ENCODE measurements at regions not wholly inside any gene's neighbourhood (a gene's known extent, or its start where the extent isn't known, plus 50 kb on each side); places are given as distances from the start of the nearest gene placed in this dataset.

DNA sequence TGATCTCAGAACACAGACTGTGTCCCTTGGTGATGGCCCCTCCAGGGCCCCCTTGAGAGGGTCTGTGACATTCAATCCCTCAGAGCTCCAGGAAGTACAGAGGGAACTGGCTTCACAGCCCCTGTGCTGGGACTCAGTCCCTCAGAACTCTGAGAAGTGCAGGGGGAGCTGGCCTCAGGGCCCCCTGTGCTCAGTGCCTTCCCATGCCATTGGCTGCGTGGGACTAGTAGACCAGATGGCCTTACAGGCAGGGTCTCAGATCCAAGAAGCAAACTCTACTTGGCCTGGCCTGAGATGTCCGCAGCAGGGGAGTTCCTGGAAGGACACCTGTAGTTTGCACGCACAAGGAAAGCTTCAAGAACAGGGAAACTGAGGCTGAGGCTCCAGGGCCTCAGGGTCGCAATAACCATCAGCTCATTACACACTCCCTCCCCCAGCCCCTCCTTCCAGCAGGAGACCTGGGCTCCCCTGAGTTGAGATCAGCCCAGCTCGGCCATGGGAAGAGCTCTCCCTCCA lies 138.4 kb downstream of the BRD1 start:
- no peak for DNase-seq (ENCODE audit: low spot score)
- TF ChIP-seq, protein P1, sequence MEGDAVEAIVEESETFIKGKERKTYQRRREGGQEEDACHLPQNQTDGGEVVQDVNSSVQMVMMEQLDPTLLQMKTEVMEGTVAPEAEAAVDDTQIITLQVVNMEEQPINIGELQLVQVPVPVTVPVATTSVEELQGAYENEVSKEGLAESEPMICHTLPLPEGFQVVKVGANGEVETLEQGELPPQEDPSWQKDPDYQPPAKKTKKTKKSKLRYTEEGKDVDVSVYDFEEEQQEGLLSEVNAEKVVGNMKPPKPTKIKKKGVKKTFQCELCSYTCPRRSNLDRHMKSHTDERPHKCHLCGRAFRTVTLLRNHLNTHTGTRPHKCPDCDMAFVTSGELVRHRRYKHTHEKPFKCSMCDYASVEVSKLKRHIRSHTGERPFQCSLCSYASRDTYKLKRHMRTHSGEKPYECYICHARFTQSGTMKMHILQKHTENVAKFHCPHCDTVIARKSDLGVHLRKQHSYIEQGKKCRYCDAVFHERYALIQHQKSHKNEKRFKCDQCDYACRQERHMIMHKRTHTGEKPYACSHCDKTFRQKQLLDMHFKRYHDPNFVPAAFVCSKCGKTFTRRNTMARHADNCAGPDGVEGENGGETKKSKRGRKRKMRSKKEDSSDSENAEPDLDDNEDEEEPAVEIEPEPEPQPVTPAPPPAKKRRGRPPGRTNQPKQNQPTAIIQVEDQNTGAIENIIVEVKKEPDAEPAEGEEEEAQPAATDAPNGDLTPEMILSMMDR (IDR thresholded peaks at IDR 0.05; ENCODE audit: extremely low read depth, missing control alignments): no peak

DNA sequence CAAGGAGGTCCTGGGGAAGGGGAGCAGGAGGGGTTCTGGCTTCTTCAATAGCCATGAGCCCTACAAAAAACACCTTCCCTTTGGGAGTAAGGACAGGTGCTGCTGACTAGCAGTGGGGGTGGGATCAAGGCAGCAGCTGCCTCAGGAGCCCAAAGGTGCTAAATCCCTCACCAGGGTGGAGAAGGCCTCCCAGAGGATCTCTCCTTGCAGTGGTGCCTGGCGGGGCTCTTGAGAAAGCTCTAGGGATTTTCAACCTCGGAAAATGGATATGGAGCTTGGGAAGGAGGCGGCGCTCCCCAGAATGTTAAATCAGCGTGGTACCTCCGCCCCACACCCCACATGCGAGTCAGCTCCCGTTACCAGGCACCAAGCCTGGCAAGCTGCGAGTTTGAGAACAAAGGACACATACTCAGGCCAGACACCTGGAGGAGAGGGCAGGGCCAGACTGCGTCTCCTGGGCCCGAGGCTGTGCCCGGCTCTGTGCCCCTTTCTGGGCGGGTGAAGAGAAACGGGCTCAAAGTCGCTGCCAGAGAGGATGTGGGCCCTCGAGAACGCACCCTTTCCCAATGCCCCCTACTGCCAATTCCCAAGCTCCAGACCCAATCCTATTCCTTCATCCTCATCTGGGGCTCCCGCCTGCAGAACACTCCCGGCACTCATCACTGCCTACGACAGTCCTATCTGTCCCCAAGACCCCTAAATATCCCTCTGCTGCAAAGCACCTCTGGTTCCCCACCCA lies 139.0 kb downstream of the BRD1 start:
- DNase-seq (ENCODE audit: low spot score): no peak

DNA sequence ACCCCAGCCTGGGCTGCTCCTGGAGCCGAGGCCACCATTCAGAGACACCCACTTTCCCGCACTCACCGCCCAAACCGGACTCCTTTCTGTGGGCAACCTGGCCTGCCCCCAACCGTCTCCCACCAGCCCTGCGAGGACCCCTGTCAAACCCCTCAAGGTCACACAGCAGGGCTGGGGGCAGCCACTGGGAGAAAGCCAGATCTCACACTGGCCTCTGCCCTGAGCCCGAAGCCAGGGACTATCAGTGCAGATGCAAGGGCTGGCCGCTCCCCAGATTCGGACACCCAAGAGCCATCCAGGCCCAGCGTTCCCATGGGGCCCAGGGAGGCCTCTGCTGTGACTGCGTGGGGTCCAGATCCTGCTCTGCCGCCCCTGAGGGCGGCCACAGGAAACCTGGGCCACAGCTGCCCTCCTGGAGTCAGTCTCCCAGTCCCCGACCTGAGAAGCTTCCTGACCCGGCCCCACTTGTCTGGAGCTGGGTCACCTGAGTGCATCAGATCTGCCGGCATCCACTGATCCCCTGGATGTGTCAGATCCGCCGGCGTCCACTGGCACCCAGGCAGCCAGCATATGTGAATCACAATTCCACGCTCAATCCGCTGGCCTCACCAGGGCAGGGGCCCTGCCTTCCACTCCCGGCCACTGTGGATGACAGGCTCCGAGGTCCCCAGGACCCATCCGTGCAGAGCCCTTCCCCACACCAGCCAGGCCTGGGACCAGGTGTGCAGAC lies 139.7 kb downstream of the BRD1 start:
- DNase-seq (ENCODE audit: low spot score): no peak
- TF ChIP-seq, protein P1 (IDR thresholded peaks at IDR 0.05; ENCODE audit: extremely low read depth, missing control alignments): no peak

More for the DNA sequence above, 139.0 kb downstream of the BRD1 start:
- TF ChIP-seq, protein P1 (IDR thresholded peaks at IDR 0.05; ENCODE audit: extremely low read depth, missing control alignments): no peak

DNA sequence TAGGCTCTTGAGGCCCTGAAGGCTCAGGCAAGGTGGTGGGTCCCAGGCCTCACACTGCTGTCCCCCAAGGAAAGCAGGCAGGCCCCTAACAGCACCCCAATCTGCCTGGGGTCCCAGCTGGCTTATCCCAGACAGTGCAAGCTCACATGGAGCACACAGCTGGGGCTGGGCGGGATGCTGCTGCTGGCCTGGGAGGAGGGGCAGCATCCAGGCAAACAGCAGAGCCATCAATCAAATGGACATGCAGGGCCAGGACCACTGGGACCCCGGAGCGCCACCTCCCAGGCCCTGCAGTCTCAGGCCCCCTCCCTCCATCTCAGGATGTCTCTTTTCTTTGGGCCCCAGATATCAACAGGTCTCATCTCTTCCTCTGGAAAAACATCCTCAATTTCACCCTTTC lies 140.3 kb downstream of the BRD1 start:
- TF ChIP-seq, protein P1 (IDR thresholded peaks at IDR 0.05; ENCODE audit: extremely low read depth, missing control alignments): no peak

DNA sequence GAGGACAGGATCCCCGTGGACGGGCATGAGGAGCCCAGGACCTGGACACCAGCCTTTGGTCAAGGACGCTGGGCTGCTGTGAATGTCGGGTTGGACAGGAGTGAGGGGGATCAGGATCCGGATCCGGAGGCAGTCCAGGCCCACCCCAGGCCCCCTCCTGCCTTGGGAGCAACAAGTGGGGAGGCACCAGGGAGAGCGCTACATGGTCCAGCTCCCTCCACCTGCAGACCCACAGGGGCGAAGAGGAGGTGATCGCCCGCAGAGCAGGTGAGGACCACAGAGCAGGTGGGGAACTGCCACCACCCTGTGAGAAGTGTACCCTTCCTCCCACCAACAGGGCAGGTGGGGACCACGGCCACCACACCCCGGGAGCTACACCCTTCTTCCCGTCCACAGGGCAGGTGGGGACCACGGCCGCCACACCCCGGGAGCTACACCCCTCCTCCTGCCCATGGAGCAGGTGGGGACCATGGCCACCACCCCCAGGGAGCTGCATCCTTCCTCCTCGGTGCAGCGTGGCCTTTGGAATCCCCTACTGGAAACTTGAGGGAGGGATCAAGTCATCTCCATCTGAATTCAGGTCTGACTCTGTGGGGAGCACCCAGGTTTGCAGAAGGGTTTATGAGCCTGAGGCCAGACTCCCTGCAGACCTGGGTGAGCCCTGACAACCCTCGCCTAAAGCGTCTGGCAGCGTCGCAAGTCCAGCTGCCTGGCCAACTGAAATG lies 141.0 kb downstream of the BRD1 start:
- DNase-seq (ENCODE audit: low spot score): no peak
- TF ChIP-seq, protein P1 (IDR thresholded peaks at IDR 0.05; ENCODE audit: extremely low read depth, missing control alignments): no peak

More for the DNA sequence above, 140.3 kb downstream of the BRD1 start:
- no peak for DNase-seq (ENCODE audit: low spot score)

DNA sequence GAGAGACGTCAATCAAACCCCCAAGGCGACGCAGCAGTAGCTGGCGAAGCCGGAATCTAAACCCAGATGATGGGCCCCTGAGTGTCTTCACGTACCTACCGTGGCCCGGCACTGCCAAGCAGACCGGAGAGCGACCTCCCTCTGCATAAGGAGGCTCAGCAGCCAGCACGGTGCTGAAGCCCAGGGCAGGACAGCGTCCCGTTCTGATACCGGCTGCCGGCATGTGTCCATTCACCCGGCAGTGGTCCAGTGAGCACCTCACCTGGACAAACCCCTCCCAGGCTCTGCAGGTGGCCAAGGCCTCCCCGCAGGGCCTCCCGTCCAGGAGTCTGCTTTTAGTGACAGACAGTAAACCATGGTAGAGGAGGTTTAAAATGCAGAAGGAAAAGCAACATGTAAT lies 142.0 kb downstream of the BRD1 start:
- TF ChIP-seq, protein P1 (IDR thresholded peaks at IDR 0.05; ENCODE audit: extremely low read depth, missing control alignments): no peak
- no peak for DNase-seq (ENCODE audit: low spot score)

Data from GM20000 (cell line).